Stimulated activated CD4-positive, alpha-beta T cell treated with anti-CD3 and anti-CD28 coated beads, Interleukin-12 subunit alpha, Interleukin-12 subunit beta, amount 100 ng/mL, for 48 hours (primary cell): ENCODE measurements at regions not wholly inside any gene's neighbourhood (a gene's known extent, or its start where the extent isn't known, plus 50 kb on each side); places are given as distances from the start of the nearest gene placed in this dataset.

Experiments used
- DNase-seq, 3 donors: peaks; one replicate each; pipeline ENCODE4 v3.0.0-alpha.2; 2020; ENCODE audit warnings: low read depth in 2 of 3, low spot score in 1 of 3

- DNase-seq: no peak
These were observed 65.0 kb upstream of the TES start for GRCh38 chr7:116145245-116145852.

- DNase-seq: no peak
These were observed 62.2 kb upstream of the TES start for GRCh38 chr7:116148108-116148507.

- DNase-seq: no peak
These were observed 61.7 kb upstream of the TES start for GRCh38 chr7:116148626-116149025.

GRCh38 chr7:116150588-116150987 is 59.8 kb upstream of the TES start:
- no peak for DNase-seq

GRCh38 chr7:116152276-116152675 is 58.1 kb upstream of the TES start:
- no peak for DNase-seq

GRCh38 chr7:116153050-116153449 is 57.3 kb upstream of the TES start:
- no peak for DNase-seq

GRCh38 chr7:116159711-116160110 is 50.6 kb upstream of the TES start:
- DNase-seq: no peak
